HFFc6 (cell line): ENCODE measurements at regions not wholly inside any gene's neighbourhood (a gene's known extent, or its start where the extent isn't known, plus 50 kb on each side); places are given as distances from the start of the nearest gene placed in this dataset.

Source experiments
- DNase-seq: peaks from one replicate; pipeline ENCODE4 v3.0.0-alpha.2; 2018
- H3K27ac Mint-ChIP-seq: 2 replicates; pipeline ENCODE4 v1.8.0; 2020; ENCODE audit warnings: mild to moderate bottlenecking, mixed read lengths
- H3K27me3 Mint-ChIP-seq: 2 replicates; pipeline ENCODE4 v1.8.0; 2021; ENCODE audit warnings: mild to moderate bottlenecking, moderate library complexity, mixed read lengths; ENCODE audit not compliant: insufficient read depth
- H3K36me3 Mint-ChIP-seq: 2 replicates; pipeline ENCODE4 v1.8.0; 2021; ENCODE audit warnings: low read depth, mixed read lengths
- H3K4me1 Mint-ChIP-seq: 2 replicates; pipeline ENCODE4 v1.8.0; 2020; ENCODE audit warnings: low read depth, mixed read lengths
- H3K4me3 Mint-ChIP-seq: 2 replicates; pipeline ENCODE4 v1.8.0; 2020; ENCODE audit warnings: mild to moderate bottlenecking, moderate library complexity, mixed read lengths
- H3K9me3 Mint-ChIP-seq: 2 replicates; pipeline ENCODE4 v1.8.0; 2020; ENCODE audit warnings: mild to moderate bottlenecking, mixed read lengths
- CTCF ChIP-seq: fragments of 200-600 bp; sonication (generic); IDR thresholded peaks from 2 replicates; pipeline ENCODE4 v1.5.0; 2021; ENCODE audit warnings: antibody characterized with exemption, mild to moderate bottlenecking

GRCh38 chr16:13809765-13810164 lies 110.2 kb upstream of the ERCC4 start:
- no peak for TF ChIP-seq CTCF
- no peak for DNase-seq
- Mint-ChIP-seq H3K9me3 (peaks cover 4% of the 10 kb centered on the region), H3K4me3 (no peak overlapping the region), H3K4me1 (no peaks in the 10 kb centered on the region), H3K36me3 (no peaks in the 10 kb centered on the region), H3K27me3 (no peaks in the 10 kb centered on the region; the same call in 1 of the 2 replicates), H3K27ac (no peak overlapping the region)

DNA sequence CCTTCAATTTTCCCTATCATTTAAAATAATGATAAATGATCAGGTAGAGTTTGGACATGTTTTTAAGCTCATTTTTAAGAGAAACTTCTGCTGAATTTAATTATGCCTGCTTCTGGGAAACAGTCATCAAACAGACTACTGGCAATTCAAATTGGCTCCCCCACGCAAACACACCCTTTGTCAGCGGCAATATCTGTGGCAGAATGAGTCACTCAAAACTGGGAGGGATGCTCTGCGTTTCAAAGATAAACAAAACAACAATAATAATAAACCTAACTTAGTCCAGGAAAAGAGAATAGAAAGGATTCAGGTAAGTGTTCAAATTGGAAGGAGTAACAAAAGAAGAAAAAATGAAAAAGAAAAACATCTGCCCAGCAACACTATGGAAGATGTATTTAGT lies 108.1 kb upstream of the ERCC4 start:
- Mint-ChIP-seq H3K4me1 (no peaks in the 10 kb centered on the region), H3K27me3 (no peaks in the 10 kb centered on the region), H3K4me3 (no peak overlapping the region), H3K27ac (no peak overlapping the region), H3K36me3 (no peaks in the 10 kb centered on the region), H3K9me3 (peaks cover 6% of the 10 kb centered on the region)
- no peak for TF ChIP-seq CTCF
- DNase-seq = no peak

- Mint-ChIP-seq H3K4me3 (no peak overlapping the region), H3K9me3 (peaks cover 11% of the 10 kb centered on the region), H3K4me1 (no peaks in the 10 kb centered on the region), H3K36me3 (no peaks in the 10 kb centered on the region), H3K27ac (no peak overlapping the region), H3K27me3 (no peaks in the 10 kb centered on the region)
- no peak for DNase-seq
- TF ChIP-seq CTCF = no peak
Observed at GRCh38 chr16:13816701-13817100, 103.3 kb upstream of the ERCC4 start.

DNA sequence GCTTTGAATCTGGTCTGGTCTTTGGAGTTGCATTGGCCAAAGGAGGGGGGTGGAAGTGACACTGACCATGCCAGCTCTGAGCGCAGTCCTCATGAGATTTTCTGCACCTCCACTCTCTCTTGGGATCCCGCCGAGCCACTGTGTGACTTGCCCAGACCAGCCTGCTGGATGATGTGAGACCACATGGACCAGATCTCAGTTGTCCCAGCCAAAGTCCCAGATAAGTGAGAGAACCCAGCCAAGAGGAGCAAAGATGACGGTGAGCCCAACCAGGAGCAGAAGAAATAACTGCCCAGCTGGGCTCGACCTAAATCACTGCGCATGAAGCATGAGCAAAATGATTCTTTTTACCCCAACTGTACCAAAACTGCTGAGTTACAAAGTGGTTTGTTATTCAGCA lies 96.5 kb upstream of the ERCC4 start:
- peaks cover 17% of the 10 kb centered on the region for H3K9me3 Mint-ChIP-seq
- H3K27me3 Mint-ChIP-seq = no peaks in the 10 kb centered on the region

GRCh38 chr16:13829697-13830299 lies 90.2 kb upstream of the ERCC4 start:
- H3K4me3 Mint-ChIP-seq = no peak overlapping the region
- no peaks in the 10 kb centered on the region; the same call in 1 of the 2 replicates for H3K36me3 Mint-ChIP-seq
- H3K4me1 Mint-ChIP-seq = no peaks in the 10 kb centered on the region
- H3K27ac Mint-ChIP-seq = no peak overlapping the region
- H3K27me3 Mint-ChIP-seq = peaks cover 2% of the 10 kb centered on the region; the same call in 1 of the 2 replicates
- DNase-seq = no peak
- H3K9me3 Mint-ChIP-seq = peaks cover 25% of the 10 kb centered on the region
- TF ChIP-seq CTCF = no peak

More for the DNA sequence above, 96.5 kb upstream of the ERCC4 start:
- Mint-ChIP-seq H3K4me3 (no peak overlapping the region), H3K27ac (no peak overlapping the region), H3K4me1 (no peaks in the 10 kb centered on the region), H3K36me3 (no peaks in the 10 kb centered on the region; the same call in 1 of the 2 replicates)
- no peak for TF ChIP-seq CTCF
- DNase-seq = no peak
